Fibroblast of mammary gland (primary cell): ENCODE measurements at regions not wholly inside any gene's neighbourhood (a gene's known extent, or its start where the extent isn't known, plus 50 kb on each side); places are given as distances from the start of the nearest gene placed in this dataset.

Experiments used
- DNase-seq: peaks from one replicate; pipeline ENCODE4 v3.0.0-alpha.2; 2010; ENCODE audit warnings: low read depth
- H3K4me3 ChIP-seq: 2 replicates; pipeline ENCODE4 v1.5.1; 2011; ENCODE audit warnings: low read depth, mild to moderate bottlenecking, low read length, moderate library complexity; ENCODE audit not compliant: control insufficient read depth
- CTCF ChIP-seq: conservative IDR thresholded peaks from 2 replicates; pipeline ENCODE4 v1.5.1; 2011; ENCODE audit warnings: low read depth, low read length, inconsistent platforms; ENCODE audit not compliant: control insufficient read depth, insufficient read depth

- H3K4me3 ChIP-seq = no peak overlapping the region
- DNase-seq = no peak
- TF ChIP-seq CTCF = no peak
Measured at GRCh38 chr1:73783352-73783751, 414.6 kb downstream of the LRRIQ3 start.

GRCh38 chr1:73782901-73783300, 415.1 kb downstream of the LRRIQ3 start:
- TF ChIP-seq CTCF = no peak
- H3K4me3 ChIP-seq = no peak overlapping the region
- peak; percentile 7 for DNase-seq

GRCh38 chr1:73781251-73781650, 416.7 kb downstream of the LRRIQ3 start:
- peak; percentile 15 for DNase-seq

GRCh38 chr1:73778471-73778870, 419.5 kb downstream of the LRRIQ3 start:
- no peak overlapping the region for H3K4me3 ChIP-seq
- DNase-seq = no peak
- no peak for TF ChIP-seq CTCF

More at GRCh38 chr1:73781251-73781650, 416.7 kb downstream of the LRRIQ3 start:
- no peak for TF ChIP-seq CTCF
- H3K4me3 ChIP-seq = no peak overlapping the region

- H3K4me3 ChIP-seq = no peak overlapping the region
- no peak for TF ChIP-seq CTCF
Measured at GRCh38 chr1:73775896-73776295, 422.1 kb downstream of the LRRIQ3 start.

GRCh38 chr1:73772941-73773340, 425.0 kb downstream of the LRRIQ3 start:
- no peak for TF ChIP-seq CTCF
- no peak overlapping the region for H3K4me3 ChIP-seq
- no peak for DNase-seq

More at GRCh38 chr1:73775896-73776295, 422.1 kb downstream of the LRRIQ3 start:
- DNase-seq = no peak

GRCh38 chr1:73771396-73771795, 426.6 kb downstream of the LRRIQ3 start:
- H3K4me3 ChIP-seq = no peak overlapping the region
- DNase-seq = no peak
- TF ChIP-seq CTCF = no peak
